Liver (tissue), 8 donors: ENCODE measurements at regions not wholly inside any gene's neighbourhood (a gene's known extent, or its start where the extent isn't known, plus 50 kb on each side); places are given as distances from the start of the nearest gene placed in this dataset.

Experiments used
- DNase-seq: peaks from one replicate; pipeline ENCODE4 v3.0.0-alpha.2; 2017; ENCODE audit warnings: low spot score
- H3K27ac ChIP-seq, 2 donors: one replicate each; pipeline ENCODE4 v1.7.0; 2013; ENCODE audit warnings: inconsistent platforms in 2 of 2, low read length in 2 of 2, control low read depth in 1 of 2, low read depth in 1 of 2, mild to moderate bottlenecking in 1 of 2
- H3K27me3 ChIP-seq, 4 donors: one replicate each; pipeline versions ENCODE4 v1.6.1 to v1.7.0; 2013; ENCODE audit warnings: low read length in 3 of 4, inconsistent platforms in 1 of 4, mild to moderate bottlenecking in 1 of 4, moderate library complexity in 1 of 4; ENCODE audit not compliant: control insufficient read depth in 4 of 4, insufficient read depth in 4 of 4
- H3K36me3 ChIP-seq, 4 donors: one replicate each; pipeline versions ENCODE4 v1.6.1 to v1.7.0; 2013; ENCODE audit warnings: low read length in 3 of 4, mild to moderate bottlenecking in 3 of 4, low read depth in 1 of 4, moderate library complexity in 1 of 4; ENCODE audit not compliant: control insufficient read depth in 4 of 4, insufficient read depth in 3 of 4
- H3K4me1 ChIP-seq, 4 donors: one replicate each; pipeline versions ENCODE4 v1.6.1 to v1.7.0; 2013; ENCODE audit warnings: low read length in 3 of 4, mild to moderate bottlenecking in 3 of 4, moderate library complexity in 1 of 4; ENCODE audit not compliant: control insufficient read depth in 4 of 4, insufficient read depth in 4 of 4
- H3K4me3 ChIP-seq, 3 donors: one replicate each; pipeline versions ENCODE4 v1.6.1 to v1.7.0; 2013; ENCODE audit warnings: low read length in 3 of 3, control low read depth in 1 of 3, low read depth in 1 of 3, mild to moderate bottlenecking in 1 of 3
- H3K9ac ChIP-seq, 2 donors: one replicate each; pipeline ENCODE4 v1.7.0; 2013; ENCODE audit warnings: low read length in 2 of 2, mild to moderate bottlenecking in 2 of 2, moderate library complexity in 2 of 2, control low read depth in 1 of 2, low read depth in 1 of 2
- H3K9me3 ChIP-seq, 4 donors: one replicate each; pipeline versions ENCODE4 v1.6.1 to v1.7.0; 2013; ENCODE audit warnings: low read length in 3 of 4; ENCODE audit not compliant: control insufficient read depth in 4 of 4
- EGR1 ChIP-seq, 2 donors: IDR thresholded peaks; 2 replicates each; pipeline ENCODE4 v1.6.1; 2016 to 2018; ENCODE audit warnings: antibody characterized with exemption in 2 of 2, low read depth in 2 of 2
- FOXA1 ChIP-seq: IDR thresholded peaks from 2 replicates; pipeline ENCODE4 v1.6.1; 2016; ENCODE audit warnings: antibody characterized with exemption
- FOXA2 ChIP-seq: IDR thresholded peaks from 2 replicates; pipeline ENCODE4 v1.6.1; 2016; ENCODE audit warnings: antibody characterized with exemption
- GABPA ChIP-seq, 2 donors: IDR thresholded peaks in 1 of 2; conservative IDR thresholded peaks in 1 of 2; 2 replicates each; pipeline ENCODE4 v1.6.1; 2016; ENCODE audit warnings: antibody characterized with exemption in 2 of 2, mild to moderate bottlenecking in 1 of 2, moderate library complexity in 1 of 2
- HNF4A ChIP-seq, 2 donors: conservative IDR thresholded peaks; 2 replicates each; pipeline ENCODE4 v1.6.1; 2016; ENCODE audit warnings: antibody characterized with exemption in 2 of 2, mild to moderate bottlenecking in 2 of 2
- HNF4G ChIP-seq: IDR thresholded peaks from 2 replicates; pipeline ENCODE4 v1.6.1; 2016; ENCODE audit warnings: antibody characterized with exemption
- JUND ChIP-seq, 2 donors: IDR thresholded peaks; 2 replicates each; pipeline ENCODE4 v1.6.1; 2016; ENCODE audit warnings: antibody characterized with exemption in 2 of 2
- NR2F2 ChIP-seq: IDR thresholded peaks from 2 replicates; pipeline ENCODE4 v1.6.1; 2016; ENCODE audit warnings: antibody characterized with exemption
- RXRA ChIP-seq, 2 donors: IDR thresholded peaks; 2 replicates each; pipeline ENCODE4 v1.6.1; 2017 to 2018; ENCODE audit warnings: antibody characterized with exemption in 2 of 2, mild to moderate bottlenecking in 1 of 2
- SP1 ChIP-seq: IDR thresholded peaks from 2 replicates; pipeline ENCODE4 v1.6.1; 2018; ENCODE audit warnings: antibody characterized with exemption, mild to moderate bottlenecking
- TAF1 ChIP-seq: conservative IDR thresholded peaks from 2 replicates; pipeline ENCODE4 v1.6.1; 2016; ENCODE audit warnings: antibody characterized with exemption, mild to moderate bottlenecking
- YY1 ChIP-seq: IDR thresholded peaks from 2 replicates; pipeline ENCODE4 v1.6.1; 2016; ENCODE audit warnings: antibody characterized with exemption, mild to moderate bottlenecking
- WGBS: extraction: QIAGEN DNeasy Blood & Tissue Kit; methylation state at CpG from one replicate; pipeline ENCODE4 v1.1.7; 2013; 5-methylcytosine and 5-hydroxymethylcytosine counted together
- TF ChIP-seq, protein P1 (sequence below): IDR thresholded peaks from 2 replicates; pipeline ENCODE4 v1.6.1; 2016; ENCODE audit warnings: antibody characterized with exemption
- TF ChIP-seq, protein P2 (sequence below): fragments of 150-350 bp; IDR thresholded peaks from 2 replicates; pipeline ENCODE4 v1.5.1; 2017; ENCODE audit warnings: improper control_type of control experiment, low read depth, low read length; ENCODE audit not compliant: missing input control
- TF ChIP-seq, protein P3 (sequence below): IDR thresholded peaks from 2 replicates; pipeline ENCODE4 v1.6.1; 2016; ENCODE audit warnings: antibody characterized with exemption
- TF ChIP-seq, protein P4 (sequence below): IDR thresholded peaks from 2 replicates; pipeline ENCODE4 v1.6.1; 2016; ENCODE audit warnings: antibody characterized with exemption
- TF ChIP-seq, protein P5 (sequence below): IDR thresholded peaks from 2 replicates; pipeline ENCODE4 v1.6.1; 2016; ENCODE audit warnings: antibody characterized with exemption, mild to moderate bottlenecking
- donor health status: healthy.
- donor health status: healthy.
- donor health status: healthy.
- donor health status: healthy.
- donor health status: healthy.

DNA sequence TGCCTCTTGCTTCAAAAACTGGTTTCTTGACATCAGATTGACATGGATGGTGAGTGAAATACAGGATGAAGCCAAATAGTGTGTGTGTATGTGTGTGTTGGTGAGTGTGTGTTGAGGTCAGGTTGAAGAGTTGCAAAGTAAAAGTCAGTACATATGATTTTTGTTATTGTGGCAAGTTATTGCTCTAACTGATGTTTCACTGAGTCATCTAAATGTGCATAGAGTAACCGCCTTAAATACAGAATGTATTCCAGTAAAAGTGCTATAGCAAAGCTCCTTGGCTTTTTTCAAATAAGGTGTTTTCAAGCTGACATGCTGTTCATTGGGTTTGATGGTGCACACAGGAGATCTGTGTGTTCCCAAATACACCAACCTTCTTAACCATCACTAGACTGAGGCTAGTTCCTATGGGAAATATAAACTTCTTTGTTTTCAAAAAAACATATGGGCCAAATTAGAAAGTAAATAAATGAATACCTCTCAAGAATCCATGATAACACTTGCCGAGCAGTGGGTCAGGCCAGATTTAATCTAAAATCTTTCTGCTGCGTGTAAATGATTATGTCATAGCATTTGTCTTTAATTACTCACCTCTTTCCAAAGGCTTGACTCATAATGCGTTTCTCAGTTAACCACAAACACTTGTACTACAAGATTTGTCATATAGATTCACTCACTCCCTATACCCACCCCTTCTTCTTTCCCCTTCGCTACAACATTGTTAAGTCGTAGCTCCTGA lies 151.1 kb downstream of the LYPLAL1 start:
- no peaks in the 10 kb centered on the region for H3K4me1 ChIP-seq
- no peaks in the 10 kb centered on the region for H3K27me3 ChIP-seq
- H3K36me3 ChIP-seq = no peaks in the 10 kb centered on the region
- no peak overlapping the region for H3K9ac ChIP-seq
- TF ChIP-seq, protein P1, sequence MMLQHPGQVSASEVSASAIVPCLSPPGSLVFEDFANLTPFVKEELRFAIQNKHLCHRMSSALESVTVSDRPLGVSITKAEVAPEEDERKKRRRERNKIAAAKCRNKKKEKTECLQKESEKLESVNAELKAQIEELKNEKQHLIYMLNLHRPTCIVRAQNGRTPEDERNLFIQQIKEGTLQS = no peak
- TF ChIP-seq, protein P2, sequence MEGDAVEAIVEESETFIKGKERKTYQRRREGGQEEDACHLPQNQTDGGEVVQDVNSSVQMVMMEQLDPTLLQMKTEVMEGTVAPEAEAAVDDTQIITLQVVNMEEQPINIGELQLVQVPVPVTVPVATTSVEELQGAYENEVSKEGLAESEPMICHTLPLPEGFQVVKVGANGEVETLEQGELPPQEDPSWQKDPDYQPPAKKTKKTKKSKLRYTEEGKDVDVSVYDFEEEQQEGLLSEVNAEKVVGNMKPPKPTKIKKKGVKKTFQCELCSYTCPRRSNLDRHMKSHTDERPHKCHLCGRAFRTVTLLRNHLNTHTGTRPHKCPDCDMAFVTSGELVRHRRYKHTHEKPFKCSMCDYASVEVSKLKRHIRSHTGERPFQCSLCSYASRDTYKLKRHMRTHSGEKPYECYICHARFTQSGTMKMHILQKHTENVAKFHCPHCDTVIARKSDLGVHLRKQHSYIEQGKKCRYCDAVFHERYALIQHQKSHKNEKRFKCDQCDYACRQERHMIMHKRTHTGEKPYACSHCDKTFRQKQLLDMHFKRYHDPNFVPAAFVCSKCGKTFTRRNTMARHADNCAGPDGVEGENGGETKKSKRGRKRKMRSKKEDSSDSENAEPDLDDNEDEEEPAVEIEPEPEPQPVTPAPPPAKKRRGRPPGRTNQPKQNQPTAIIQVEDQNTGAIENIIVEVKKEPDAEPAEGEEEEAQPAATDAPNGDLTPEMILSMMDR = no peak
- TF ChIP-seq TAF1 (no peak), HNF4A (conservative IDR thresholded peaks at IDR 0.05) (no peak), JUND (IDR thresholded peaks at IDR 0.05) (no peak), SP1 (no peak), HNF4G (no peak)
- TF ChIP-seq, protein P3, sequence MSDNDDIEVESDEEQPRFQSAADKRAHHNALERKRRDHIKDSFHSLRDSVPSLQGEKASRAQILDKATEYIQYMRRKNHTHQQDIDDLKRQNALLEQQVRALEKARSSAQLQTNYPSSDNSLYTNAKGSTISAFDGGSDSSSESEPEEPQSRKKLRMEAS = no peak
- no peak for DNase-seq
- H3K4me3 ChIP-seq = no peak overlapping the region
- H3K27ac ChIP-seq = no peak overlapping the region
- 92% methylated on average over 6 of the region's 6 CpGs for WGBS
- H3K9me3 ChIP-seq = no peaks in the 10 kb centered on the region

DNA sequence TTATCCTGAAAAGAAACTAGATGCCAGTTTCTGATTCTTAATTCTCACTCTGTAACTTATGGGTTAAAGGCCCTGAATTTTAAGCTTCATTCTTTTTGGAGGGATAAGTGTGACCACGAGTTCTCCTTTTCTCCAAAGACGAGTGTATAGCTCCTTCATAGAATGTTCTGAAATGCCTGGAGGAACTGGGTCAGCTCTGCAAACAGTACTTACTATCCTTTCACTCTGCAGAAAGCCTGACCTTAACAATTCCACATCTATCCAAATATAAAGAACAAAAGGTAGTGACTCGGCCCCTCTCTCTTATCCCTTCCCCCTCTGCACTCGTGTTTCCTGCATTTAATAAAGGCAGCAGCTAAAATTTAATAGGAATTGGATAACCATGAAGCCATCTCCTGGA lies 150.5 kb downstream of the LYPLAL1 start:
- H3K9ac ChIP-seq = no peak overlapping the region
- H3K27me3 ChIP-seq = no peaks in the 10 kb centered on the region
- H3K9me3 ChIP-seq = no peaks in the 10 kb centered on the region
- peaks cover 0 to 2% (median 2%) of the 10 kb centered on the region in 4 donors for H3K4me1 ChIP-seq
- WGBS = 67% methylated on average over 4 of the region's 4 CpGs
- H3K36me3 ChIP-seq = no peaks in the 10 kb centered on the region
- no peak overlapping the region for H3K4me3 ChIP-seq
- TF ChIP-seq RXRA (IDR thresholded peaks at IDR 0.05) (no peak), HNF4A (conservative IDR thresholded peaks at IDR 0.05) (no peak), YY1 (no peak), GABPA (IDR thresholded peaks at IDR 0.05 in 1 of 2, conservative IDR thresholded peaks at IDR 0.05 in 1 of 2) (no peak), JUND (IDR thresholded peaks at IDR 0.05) (no peak), FOXA2 (no peak), TAF1 (no peak), NR2F2 (no peak), SP1 (no peak), FOXA1 (no peak), EGR1 (IDR thresholded peaks at IDR 0.05; ENCODE audit: low read depth in 2 of 2) (no peak), HNF4G (no peak)
- TF ChIP-seq, protein P4, sequence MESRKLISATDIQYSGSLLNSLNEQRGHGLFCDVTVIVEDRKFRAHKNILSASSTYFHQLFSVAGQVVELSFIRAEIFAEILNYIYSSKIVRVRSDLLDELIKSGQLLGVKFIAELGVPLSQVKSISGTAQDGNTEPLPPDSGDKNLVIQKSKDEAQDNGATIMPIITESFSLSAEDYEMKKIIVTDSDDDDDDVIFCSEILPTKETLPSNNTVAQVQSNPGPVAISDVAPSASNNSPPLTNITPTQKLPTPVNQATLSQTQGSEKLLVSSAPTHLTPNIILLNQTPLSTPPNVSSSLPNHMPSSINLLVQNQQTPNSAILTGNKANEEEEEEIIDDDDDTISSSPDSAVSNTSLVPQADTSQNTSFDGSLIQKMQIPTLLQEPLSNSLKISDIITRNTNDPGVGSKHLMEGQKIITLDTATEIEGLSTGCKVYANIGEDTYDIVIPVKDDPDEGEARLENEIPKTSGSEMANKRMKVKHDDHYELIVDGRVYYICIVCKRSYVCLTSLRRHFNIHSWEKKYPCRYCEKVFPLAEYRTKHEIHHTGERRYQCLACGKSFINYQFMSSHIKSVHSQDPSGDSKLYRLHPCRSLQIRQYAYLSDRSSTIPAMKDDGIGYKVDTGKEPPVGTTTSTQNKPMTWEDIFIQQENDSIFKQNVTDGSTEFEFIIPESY = no peak
- TF ChIP-seq, protein P1 = no peak
- TF ChIP-seq, protein P3 = no peak
- TF ChIP-seq, protein P2 = no peak
- TF ChIP-seq, protein P5, sequence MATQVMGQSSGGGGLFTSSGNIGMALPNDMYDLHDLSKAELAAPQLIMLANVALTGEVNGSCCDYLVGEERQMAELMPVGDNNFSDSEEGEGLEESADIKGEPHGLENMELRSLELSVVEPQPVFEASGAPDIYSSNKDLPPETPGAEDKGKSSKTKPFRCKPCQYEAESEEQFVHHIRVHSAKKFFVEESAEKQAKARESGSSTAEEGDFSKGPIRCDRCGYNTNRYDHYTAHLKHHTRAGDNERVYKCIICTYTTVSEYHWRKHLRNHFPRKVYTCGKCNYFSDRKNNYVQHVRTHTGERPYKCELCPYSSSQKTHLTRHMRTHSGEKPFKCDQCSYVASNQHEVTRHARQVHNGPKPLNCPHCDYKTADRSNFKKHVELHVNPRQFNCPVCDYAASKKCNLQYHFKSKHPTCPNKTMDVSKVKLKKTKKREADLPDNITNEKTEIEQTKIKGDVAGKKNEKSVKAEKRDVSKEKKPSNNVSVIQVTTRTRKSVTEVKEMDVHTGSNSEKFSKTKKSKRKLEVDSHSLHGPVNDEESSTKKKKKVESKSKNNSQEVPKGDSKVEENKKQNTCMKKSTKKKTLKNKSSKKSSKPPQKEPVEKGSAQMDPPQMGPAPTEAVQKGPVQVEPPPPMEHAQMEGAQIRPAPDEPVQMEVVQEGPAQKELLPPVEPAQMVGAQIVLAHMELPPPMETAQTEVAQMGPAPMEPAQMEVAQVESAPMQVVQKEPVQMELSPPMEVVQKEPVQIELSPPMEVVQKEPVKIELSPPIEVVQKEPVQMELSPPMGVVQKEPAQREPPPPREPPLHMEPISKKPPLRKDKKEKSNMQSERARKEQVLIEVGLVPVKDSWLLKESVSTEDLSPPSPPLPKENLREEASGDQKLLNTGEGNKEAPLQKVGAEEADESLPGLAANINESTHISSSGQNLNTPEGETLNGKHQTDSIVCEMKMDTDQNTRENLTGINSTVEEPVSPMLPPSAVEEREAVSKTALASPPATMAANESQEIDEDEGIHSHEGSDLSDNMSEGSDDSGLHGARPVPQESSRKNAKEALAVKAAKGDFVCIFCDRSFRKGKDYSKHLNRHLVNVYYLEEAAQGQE = no peak
- DNase-seq = no peak
- no peak overlapping the region for H3K27ac ChIP-seq
